SH-SY5Y (cell line): ENCODE measurements at regions not wholly inside any gene's neighbourhood (a gene's known extent, or its start where the extent isn't known, plus 50 kb on each side); places are given as distances from the start of the nearest gene placed in this dataset.

Experiments
- GATA2 ChIP-seq: IDR thresholded peaks from 2 replicates; pipeline ENCODE4 v1.6.1; 2011; ENCODE audit warnings: mild to moderate bottlenecking, low read depth, low read length
- GATA3 ChIP-seq: IDR thresholded peaks from 2 replicates; pipeline ENCODE4 v1.6.1; 2011; ENCODE audit warnings: low read depth, mild to moderate bottlenecking, low read length, moderate library complexity

DNA sequence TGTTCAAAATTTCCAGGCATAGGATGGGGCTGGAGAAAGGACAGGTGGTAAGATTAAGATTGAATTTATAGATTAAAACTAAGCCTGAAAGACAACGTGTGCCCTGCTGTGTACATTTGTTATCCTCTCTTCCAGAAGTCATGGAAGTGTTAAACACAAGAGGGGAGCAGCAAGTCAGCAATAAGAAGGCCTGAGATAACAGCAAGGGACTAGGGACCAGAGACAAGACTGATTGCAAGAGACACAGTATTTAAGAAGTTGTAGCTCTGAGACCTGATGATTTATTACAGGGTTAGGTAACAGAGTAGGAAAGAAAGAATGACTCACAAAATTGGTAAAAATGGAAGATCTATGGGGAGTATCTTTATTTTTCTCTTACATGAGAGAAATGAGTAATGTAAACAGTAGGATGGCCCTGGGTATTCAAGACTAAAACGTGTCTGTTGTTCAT is 55.7 kb upstream of the COL1A2 start:
- TF ChIP-seq GATA3 (no peak), GATA2 (0 out of 2 replicates have a peak, but pooled peaks have one; percentile 14)

DNA sequence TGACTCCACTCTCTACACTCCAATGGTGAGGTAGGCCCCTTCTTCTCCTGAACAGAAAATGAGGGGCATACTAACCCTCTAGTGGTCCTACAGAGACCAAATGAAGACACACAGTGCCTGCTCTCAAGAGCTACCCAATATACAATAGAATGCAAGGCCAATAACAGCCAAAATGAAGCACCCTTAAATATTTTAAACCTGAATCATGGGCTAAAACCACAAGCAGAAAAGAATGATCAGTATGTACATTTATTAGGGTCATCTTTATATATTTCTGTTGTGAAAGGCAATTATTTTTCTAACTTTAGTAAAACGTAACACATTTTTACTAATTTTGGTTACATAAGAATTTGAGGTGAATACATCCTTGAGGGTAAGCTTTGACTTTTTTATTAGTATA is 49.9 kb upstream of the COL1A2 start:
- TF ChIP-seq GATA3: no peak
- no peak for TF ChIP-seq GATA2
